ENCODE measurements at regions not wholly inside any gene's neighbourhood (a gene's known extent, or its start where the extent isn't known, plus 50 kb on each side); places are given as distances from the start of the nearest gene placed in this dataset.
A peak's percentile ranks its signal among the peaks of the same experiment; 100 is the strongest.

- in situ Hi-C loops (cut with HindIII; ENCODE audit: low sequenced_read_pairs): no loop called here
These were observed 139.9 kb upstream of the UGT8 start for GRCh38 chr4:114458728-114459127.

GRCh38 chr4:114464726-114465272 lies 133.8 kb upstream of the UGT8 start:
- DNase-seq (ENCODE audit: low read depth): no peak
- TF ChIP-seq, protein P1, sequence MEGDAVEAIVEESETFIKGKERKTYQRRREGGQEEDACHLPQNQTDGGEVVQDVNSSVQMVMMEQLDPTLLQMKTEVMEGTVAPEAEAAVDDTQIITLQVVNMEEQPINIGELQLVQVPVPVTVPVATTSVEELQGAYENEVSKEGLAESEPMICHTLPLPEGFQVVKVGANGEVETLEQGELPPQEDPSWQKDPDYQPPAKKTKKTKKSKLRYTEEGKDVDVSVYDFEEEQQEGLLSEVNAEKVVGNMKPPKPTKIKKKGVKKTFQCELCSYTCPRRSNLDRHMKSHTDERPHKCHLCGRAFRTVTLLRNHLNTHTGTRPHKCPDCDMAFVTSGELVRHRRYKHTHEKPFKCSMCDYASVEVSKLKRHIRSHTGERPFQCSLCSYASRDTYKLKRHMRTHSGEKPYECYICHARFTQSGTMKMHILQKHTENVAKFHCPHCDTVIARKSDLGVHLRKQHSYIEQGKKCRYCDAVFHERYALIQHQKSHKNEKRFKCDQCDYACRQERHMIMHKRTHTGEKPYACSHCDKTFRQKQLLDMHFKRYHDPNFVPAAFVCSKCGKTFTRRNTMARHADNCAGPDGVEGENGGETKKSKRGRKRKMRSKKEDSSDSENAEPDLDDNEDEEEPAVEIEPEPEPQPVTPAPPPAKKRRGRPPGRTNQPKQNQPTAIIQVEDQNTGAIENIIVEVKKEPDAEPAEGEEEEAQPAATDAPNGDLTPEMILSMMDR (IDR thresholded peaks at IDR 0.05; ENCODE audit: low read depth, low read length, missing control alignments): no peak
- H3K4me3 ChIP-seq (ENCODE audit: low read depth, low read length): no peak overlapping the region
- in situ Hi-C loops (cut with HindIII; ENCODE audit: low sequenced_read_pairs): no loop called here

More at GRCh38 chr4:114458728-114459127, 139.9 kb upstream of the UGT8 start:
- no peak overlapping the region for H3K4me3 ChIP-seq (ENCODE audit: low read depth, low read length)
- DNase-seq (ENCODE audit: low read depth): no peak
- TF ChIP-seq, protein P1 (IDR thresholded peaks at IDR 0.05; ENCODE audit: low read depth, low read length, missing control alignments): no peak

- TF ChIP-seq, protein P1 (IDR thresholded peaks at IDR 0.05; ENCODE audit: low read depth, low read length, missing control alignments): no peak
- DNase-seq (ENCODE audit: low read depth): no peak
- in situ Hi-C loops (cut with HindIII; ENCODE audit: low sequenced_read_pairs): no loop called here
- H3K4me3 ChIP-seq (ENCODE audit: low read depth, low read length): no peak overlapping the region
These were observed 132.8 kb upstream of the UGT8 start for GRCh38 chr4:114465766-114466165.

DNA sequence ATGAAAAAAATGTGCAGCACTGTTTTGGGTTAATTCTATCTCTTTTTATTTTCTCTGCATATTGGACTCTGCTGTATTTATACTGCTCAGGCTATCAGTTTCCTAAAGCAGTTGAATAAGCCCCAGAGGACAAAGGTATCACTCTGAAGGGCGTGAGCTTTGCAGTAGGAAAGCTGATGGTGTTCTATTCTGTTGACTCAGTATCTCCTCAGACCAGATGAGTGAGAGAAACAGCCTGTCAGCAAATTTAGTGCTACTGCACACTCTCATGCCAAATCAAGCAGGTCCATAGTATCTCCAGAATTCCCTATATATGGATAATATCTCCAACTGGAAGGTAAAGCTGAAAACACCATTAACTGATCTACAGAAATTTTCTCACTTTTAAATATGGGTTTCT lies 132.3 kb upstream of the UGT8 start:
- no peak overlapping the region for H3K4me3 ChIP-seq (ENCODE audit: low read depth, low read length)
- TF ChIP-seq, protein P1 (IDR thresholded peaks at IDR 0.05; ENCODE audit: low read depth, low read length, missing control alignments): no peak
- in situ Hi-C loops (cut with HindIII; ENCODE audit: low sequenced_read_pairs): no loop called here
- DNase-seq (ENCODE audit: low read depth): no peak

GRCh38 chr4:114472269-114473032 lies 126.2 kb upstream of the UGT8 start:
- no peak for DNase-seq (ENCODE audit: low read depth)
- in situ Hi-C loops (cut with HindIII; ENCODE audit: low sequenced_read_pairs): no loop called here
- TF ChIP-seq, protein P1 (IDR thresholded peaks at IDR 0.05; ENCODE audit: low read depth, low read length, missing control alignments): no peak
- no peak overlapping the region for H3K4me3 ChIP-seq (ENCODE audit: low read depth, low read length)

DNA sequence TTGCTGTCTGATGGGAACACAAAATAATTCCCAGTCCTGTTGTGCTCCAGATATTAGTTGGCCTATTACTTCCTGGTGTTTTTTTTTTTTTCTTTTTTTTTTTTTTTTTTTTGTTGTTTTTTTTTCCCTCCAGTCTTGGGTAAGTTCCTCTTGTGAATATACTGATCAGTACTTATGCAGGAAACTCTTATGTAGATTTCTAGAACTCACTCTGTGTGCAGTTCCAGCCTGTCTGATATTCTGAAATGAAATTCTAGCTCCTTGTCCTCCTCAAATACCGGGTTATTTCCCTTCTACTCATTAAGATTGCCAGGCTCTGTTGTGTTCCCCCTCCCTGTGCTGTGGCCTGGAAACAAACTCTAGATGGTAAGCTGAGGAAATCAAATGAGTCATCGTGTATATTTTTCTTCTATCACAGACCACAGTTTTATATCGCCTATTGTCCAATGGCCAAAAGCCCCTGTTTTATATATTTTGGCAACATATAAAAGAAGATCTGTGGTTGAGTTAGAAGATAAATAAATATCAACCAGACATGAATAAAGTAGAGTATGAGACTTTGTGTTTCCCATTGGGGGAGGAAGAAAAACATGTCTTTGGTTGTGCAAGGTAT lies 124.3 kb upstream of the UGT8 start:
- in situ Hi-C loops (cut with HindIII; ENCODE audit: low sequenced_read_pairs): no loop called here
- H3K4me3 ChIP-seq (ENCODE audit: low read depth, low read length): no peak overlapping the region
- TF ChIP-seq, protein P1 (IDR thresholded peaks at IDR 0.05; ENCODE audit: low read depth, low read length, missing control alignments): no peak
- peak; percentile 49 for DNase-seq (ENCODE audit: low read depth)

Measured in astrocyte of the cerebellum (primary cell).